NOMO-1 treated with dmso at 0.1 percent for 144 hours (cell line): ENCODE measurements at regions not wholly inside any gene's neighbourhood (a gene's known extent, or its start where the extent isn't known, plus 50 kb on each side); places are given as distances from the start of the nearest gene placed in this dataset.
"Not testable (repeated sequence)": the region's sequence is repeated elsewhere in the genome, so short reads cannot be mapped to it uniquely, and the experiment has no call there.

Experiments used
- DNase-seq: peaks from one replicate; lab custom pipeline; 2025; ENCODE audit not compliant: unreplicated experiment; lab: John Stamatoyannopoulos, UW

DNA sequence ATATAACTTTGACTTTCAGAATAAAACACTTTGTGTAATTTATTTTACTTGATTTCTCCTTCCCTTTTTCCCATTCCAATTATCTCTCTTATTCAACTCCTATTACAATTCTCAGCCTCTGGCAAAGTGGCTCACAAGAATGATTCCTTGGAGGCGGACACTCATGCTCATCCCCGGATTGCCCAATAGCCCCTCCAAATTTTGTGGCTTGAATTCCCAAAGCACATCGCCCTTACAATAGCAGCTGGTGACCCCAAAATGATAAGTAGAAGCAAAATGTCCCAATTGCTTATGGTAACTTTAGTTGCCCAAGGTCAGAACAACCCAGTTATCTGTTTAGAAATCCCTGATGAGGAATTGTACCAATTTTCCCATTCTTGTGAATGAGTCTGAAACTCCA, 1523.5 kb upstream of the PRR20A start:
- DNase-seq = no peak

DNA sequence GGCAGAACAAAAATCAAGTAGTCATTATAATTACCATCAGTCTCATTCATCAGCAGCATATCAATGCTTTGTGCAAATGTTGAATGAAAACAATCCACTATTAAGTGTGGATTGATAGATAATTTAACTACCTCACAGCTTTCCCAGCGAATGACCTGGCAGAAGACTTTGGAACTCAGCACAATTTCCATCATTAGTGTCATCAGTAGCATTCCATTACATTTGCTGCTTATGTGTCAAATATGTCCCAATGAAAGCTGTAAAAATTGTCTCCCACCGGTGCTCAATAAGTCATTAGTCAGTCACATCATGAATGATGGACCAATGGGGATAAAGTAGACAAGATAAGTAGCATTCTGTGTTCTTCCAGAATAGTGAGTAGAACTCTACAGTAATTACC, 1513.5 kb upstream of the PRR20A start:
- DNase-seq = no peak

DNA sequence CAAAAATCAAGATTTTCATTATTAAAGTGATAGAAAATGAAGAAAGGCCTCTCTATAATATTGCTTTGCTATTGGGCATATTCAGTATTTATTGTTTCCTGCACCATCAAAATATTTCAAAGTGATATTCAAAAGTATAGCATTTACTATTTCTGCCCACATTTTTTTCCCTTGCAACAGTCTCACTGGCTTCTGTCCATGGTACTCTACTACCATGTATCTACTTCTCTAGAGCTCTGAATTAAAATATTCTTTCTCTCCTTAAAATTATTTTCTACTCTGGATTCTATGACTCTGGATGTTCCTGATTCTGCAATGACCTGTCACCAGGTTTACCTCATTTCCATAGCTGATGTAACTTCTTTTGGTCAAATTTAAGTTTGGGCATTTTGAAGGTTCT, 1508.3 kb upstream of the PRR20A start:
- DNase-seq = no peak

DNA sequence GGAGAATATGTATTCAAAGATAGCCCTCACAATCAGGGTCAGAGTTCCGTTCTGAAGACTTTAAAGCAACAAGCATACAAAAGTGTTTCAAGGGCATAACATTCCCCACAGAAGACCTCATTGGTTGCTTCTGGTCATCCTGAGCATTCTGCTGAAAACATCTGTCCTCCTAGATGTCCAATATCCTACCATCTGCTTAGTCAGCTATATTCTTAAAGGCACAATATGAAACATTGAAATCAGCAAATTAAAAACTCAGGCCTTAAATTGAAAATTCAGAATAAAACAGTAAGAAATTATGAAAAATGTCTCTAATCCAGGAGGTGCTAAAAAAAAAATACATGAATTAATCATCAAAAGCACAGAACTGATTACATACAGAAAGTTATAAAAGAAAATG, 1491.2 kb upstream of the PRR20A start:
- DNase-seq = no peak

DNA sequence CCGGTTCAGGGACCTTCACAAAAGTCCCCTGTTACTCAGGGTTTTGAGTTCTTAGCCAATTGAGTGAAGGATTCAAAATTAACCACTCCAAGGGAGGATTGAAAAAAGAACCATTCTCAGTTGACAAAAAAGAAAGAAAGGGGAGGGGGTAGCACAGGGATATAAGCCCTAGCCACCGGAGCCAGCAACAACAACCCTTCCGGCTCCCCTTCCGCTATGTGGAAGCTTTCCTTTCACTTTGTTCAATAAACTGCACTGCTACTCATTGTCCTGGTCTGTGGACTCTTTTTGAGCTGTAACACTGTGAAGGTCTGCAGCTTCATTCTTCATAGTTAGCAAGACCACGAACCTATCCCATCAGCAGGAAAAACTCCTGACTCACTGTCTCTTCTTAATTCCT, 1488.1 kb upstream of the PRR20A start:
- no peak for DNase-seq

DNA sequence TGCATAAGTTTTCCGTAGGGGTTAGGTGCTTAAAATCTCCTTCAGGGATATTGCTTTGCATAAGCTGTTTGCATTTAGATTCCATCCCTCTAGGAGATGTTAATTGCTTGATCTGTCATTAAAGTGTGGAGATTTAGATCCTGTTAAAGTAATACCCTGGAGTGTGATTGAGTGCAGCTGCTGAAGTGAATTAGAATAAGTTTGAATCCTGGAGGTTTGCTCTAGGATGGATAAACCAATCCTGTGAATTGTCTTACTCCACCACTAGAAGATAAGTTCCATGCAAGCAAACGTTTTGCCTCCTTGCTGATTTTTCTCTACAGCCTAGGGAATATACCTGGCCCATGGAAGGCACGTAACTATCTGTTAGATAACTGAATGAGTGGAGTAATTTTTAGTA, 1487.2 kb upstream of the PRR20A start:
- no peak for DNase-seq

DNA sequence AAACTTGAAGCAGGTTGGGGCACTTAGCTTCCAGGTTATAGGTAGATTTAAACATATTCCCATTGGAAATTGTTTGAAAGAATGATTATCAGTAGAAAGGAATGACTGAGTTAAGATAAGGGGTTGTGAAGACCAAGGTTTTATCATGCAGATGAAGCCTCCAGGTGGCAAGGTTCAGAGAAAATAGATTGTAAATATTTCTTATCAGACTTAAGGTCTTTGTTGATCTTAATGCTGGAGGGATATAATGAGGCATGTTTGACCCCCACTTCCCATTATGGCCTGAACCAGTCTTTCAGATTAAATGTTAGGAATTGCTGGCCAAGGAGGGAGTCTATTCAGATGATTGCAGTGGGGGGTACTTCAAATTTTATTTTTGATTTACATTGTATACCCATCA, 1486.5 kb upstream of the PRR20A start:
- no peak for DNase-seq

DNA sequence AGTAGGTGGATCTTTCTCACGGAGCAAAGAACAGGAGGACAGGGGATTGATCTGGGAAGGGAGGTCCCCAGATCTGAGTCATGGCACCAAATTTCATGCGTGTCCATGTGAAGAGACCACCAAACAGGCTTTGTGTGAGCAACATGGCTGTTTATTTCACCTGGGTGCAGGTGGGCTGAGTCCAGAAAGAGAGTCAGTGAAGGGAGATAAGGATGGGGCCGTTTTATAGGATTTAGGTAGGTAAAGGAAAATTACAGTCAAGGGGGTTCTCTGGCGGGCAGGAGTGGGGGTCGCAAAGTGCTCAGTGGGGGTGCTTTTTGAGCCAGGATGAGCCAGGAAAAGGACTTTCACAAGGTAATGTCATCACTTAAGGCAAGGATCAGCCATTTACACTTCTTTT, 1480.5 kb upstream of the PRR20A start:
- not testable (repeated sequence) for DNase-seq

DNA sequence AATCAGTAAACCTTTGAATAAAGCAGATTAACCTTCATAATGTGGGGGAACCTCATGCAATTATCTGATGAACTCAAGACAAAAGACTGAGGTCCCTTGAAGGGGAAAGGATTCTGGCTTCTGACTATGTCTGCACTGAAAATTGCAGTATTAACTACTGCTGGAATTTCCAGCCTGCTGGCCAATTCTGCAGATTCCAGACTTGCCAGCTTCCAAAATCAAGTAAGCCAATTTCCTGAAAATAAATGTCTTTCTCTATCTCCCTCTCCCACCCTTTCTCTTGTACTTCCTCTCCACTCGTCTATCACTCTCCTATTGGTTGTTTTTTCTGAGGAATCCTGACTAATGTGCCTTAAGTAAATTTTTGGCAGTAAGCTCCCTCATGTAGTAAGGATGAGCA, 1479.9 kb upstream of the PRR20A start:
- no peak for DNase-seq

DNA sequence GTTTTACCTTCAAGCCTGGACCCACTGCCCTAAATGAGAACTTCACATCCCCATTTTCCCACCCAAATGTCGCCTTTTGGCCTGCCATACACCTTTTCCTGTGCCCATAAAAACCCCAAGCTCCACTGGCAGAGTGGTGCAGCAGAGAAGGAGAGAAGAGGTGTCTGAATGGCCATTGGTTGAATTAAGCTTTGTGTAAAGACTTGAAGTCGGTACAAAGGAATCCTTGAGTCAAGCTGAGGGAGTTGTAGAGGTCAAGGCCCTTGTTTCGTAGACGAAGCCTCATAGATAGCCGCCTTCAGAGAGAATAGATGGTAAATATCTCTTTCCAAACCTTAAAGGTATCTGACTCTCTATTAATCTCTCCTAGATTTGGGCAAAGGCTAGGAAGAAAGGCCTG, 1479.2 kb upstream of the PRR20A start:
- no peak for DNase-seq

DNA sequence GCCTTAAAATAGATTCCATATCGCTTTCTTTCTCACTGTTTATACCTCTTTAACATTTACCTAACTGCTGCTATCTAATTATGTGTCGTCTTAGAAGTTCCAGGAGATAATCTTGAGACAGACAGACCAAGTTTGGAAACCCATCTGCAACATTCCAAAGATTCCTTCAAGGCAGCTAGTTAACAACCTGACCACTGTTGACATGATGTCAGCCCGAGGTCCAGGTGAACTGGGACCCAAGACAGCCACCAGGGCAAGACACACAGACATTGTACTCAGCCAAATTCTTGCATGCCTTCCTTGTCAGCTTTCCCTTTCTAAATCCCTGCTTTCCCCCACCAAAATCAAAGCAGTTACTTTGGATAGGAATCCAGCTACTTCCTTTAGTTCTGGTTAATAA, 1476.5 kb upstream of the PRR20A start:
- no peak for DNase-seq

DNA sequence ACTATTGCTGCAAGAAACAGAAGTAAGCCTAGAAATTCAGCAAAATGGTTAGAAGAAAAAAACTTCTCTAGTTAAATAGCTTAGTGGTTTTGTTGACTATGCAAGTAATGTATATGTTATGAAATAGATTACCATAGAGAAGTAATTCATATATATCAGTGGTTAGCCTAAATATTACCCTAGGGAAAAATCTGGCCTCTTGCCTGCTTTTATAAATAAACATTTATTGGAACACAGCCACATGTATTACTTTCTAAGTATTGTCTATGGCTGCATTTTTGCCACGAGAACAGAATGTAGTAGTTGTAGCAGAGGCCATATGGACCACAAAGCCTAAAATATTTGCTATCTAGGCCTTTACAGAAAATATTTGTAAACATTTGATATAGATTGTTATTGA, 1471.7 kb upstream of the PRR20A start:
- DNase-seq = no peak

DNA sequence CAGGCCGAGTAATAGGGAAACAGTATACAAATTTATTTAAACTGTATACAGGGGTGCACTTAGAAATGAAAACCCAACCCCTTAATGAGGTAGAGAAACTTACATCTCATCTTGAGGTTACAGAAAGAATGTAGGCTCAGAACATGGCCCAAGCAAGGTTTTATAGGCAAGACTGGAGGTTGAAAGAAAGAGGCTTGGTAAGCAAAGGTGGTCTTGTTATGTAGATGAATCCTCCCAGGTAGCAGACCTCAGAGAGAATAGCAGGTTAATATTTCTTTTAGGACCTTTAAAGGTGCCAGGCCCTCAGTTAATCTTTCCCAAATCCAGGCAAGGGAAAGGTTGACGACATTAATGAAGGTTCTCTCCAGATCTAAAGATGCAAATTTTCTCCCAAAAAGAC, 1466.8 kb upstream of the PRR20A start:
- no peak for DNase-seq

DNA sequence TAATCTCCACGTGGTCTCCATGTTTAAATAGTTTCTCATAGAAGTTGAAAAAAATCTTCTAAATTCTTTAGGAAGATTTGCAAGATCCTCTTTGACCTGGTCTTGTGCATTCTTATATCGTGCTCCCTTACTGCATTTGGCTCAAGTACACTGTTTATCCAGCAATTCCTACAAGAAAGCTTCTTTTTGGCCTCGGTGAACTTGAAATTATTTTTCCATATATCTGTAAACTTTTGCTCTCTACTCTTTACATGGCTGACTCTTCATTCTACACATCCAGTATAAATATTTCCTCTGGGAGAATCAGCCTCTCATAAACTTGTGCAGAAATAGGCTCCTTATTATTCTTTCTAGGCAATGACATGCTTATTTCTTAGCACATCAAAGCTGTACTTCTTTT, 1457.9 kb upstream of the PRR20A start:
- no peak for DNase-seq

DNA sequence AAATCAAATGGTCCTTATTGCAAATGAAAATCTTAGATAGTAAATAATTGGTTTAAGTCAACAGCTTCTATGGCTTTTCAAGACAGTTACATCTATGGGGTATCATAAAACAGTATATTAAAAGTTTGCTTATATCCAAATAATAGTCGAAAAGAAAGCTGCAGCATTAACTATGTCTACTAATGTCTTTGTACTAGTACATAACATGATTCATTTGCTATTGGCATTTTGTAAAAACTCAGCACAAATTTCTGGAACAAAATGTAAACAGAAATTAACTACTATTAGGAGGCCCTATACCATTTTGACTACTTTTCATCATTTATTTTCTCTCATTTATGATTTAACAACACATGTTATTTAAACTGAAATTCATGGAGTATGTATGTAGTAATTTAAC, 1435.2 kb upstream of the PRR20A start:
- DNase-seq = no peak

DNA sequence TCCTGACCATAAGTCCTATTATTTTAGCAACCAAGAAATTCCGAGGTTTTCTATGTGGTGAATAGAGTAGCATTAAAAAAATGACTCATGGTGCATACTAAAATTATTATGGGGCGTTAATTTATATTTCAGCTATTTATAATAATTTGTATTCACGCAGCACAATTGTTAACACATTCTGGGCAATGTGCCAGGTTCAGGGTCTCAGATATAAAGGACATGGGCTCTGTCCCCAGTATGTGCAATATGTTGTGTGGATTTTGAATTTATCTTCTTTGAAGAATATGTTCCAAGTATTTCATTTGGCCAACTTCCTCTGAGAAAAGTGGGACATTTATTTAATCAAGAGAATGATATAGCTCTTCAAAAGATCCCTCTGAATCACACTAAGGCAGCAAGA, 1434.7 kb upstream of the PRR20A start:
- DNase-seq = no peak

DNA sequence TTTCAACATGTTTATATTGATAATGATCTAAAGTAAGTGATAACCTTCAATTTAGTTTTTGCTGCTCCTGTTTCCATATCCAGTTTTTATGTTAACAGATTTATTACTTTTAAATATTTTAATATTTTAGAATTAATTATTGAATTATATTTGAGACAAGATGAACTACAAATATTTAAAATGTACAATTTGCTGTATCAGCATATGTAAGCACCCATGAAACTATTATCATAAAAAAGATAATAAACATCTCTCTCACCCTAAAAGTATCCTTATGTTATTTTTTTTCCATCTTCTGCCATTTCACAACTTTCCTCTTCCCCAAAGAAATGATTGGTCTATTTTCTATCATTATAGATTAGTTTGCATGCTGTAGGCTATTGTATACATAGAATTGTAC, 1426.6 kb upstream of the PRR20A start:
- DNase-seq = no peak

DNA sequence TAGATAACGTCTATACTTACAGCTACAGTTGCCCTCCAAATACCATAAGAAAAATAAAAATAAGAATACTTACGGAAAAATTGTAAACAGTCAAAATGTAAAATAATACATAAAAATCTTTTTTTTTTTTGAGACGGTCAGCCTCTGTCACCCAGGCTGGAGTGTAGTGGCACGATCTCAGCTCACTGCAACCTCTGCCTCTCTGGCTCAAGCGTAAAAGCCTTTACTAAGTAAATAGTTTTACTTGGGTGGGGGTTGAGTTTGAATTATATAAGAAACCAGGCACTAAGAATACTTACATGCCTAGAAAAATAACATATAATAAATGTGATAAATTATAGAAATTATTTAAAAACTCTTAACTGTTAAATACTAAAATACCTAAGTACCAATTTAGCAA, 1413.0 kb upstream of the PRR20A start:
- DNase-seq = no peak

DNA sequence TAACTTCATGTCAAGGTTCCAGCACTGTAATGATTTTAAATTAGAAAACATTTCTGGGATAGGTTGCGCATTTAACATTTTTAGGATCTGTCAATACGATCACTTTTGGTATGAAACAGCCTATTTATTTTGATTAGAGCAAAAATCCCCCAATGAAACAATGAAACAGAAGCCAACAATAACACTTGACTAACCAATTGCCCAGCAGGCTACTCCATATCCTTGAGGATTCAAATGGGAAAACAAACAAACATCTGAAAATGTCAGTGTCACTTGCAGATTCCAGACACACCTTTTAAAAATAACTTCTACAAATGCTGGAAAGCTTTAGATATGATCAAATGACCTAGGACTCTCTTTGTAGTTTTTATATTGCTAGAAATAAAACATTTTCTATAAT, 1412.5 kb upstream of the PRR20A start:
- DNase-seq = no peak

DNA sequence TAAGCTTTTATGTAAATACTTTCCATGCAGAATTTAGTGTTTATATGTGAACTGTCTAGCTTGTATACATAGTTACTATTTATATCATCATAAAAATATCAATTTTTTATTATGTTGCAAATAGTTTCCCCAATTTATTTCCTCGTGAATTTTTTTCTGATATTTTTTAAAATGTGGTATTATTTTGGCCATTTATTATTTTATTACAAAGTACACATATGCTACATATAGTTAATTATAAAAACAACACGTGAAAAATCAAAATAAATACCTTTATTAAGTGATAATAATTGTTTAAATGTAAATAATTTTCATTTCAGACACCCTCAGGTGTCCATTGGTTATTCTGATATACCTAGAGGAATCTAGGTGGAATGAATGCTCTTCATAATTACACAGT, 1394.9 kb upstream of the PRR20A start:
- DNase-seq = no peak

DNA sequence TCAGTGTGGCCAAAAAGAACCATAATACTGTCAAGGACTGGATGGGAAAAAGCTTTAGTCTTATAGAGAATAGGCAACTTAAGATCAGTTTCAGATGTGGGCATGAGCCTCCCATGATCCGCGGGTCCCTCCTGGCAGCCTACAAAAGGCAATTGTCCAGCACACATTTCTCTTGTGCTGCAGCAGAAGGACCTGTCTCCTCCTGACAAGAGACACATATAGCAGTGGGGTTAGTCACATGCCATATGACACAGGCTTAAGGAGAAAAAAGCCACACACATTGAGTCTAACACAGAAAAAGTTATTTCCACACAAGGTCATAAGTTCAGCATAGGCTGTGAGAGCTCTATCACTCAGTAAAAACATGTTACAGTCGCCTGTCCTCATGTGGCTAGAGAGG, 1378.7 kb upstream of the PRR20A start:
- DNase-seq = no peak

DNA sequence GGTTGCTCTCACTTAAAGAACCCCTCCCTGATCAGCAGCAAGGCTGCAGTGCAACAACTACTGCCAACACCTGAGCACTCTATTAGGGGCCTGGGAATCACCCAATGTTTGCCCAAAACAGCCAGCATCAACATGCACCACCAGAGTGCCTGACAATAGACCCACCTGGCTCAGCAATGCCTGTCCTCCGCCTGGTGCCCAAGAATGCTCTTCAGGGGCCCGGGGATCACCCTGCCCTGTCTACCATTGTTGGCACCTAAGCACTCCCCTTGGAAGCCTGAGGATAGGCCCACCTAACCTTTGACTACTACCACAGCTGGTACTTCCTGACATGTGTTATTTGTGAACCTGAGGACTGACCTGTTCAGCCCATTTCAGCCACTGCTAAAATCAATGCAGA, 1363.1 kb upstream of the PRR20A start:
- no peak for DNase-seq

DNA sequence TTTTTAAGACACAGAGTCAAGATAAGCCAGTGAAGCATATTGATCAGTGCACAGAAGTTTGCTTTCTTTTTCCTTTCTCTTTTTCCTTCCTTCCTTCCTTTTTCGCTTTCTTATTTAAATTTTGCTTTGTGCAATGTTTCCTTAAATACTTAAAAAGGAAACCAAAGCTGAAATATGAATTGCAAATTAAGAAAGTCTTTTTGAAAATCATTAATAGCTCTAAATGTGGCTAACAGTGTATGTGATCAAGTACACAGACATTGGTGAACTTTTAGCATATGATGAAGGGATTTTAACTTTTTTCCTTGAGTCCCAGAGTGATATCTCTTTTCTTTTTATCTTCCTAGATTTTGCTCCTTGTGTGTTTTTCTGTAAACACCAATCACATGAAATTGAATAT, 1356.9 kb upstream of the PRR20A start:
- no peak for DNase-seq

DNA sequence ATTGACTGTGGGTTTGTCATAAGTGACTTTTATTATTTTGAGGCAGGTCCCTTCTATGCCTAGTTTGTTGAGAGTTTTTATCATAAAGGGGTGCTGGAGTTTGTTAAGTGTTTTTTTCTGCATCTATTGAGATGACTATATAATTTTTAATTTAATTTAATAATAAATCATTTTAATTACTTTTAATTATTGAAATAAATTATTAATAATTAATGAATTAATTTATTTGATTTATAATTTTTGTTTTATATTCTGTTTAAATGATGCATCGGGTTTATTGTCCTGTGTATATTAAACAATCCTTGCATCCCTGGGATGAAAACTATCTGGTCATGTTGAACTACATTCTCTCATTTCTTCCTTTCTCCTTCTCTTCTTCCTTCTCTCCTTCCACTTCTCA, 1352.2 kb upstream of the PRR20A start:
- no peak for DNase-seq
